Spleen (tissue), 11 donors: ENCODE measurements at regions not wholly inside any gene's neighbourhood (a gene's known extent, or its start where the extent isn't known, plus 50 kb on each side); places are given as distances from the start of the nearest gene placed in this dataset.

Experiments used
- DNase-seq: peaks from one replicate; pipeline ENCODE4 v3.0.0-alpha.2; 2020
- H3K27ac ChIP-seq, 8 donors: fragments of 200-600 bp; sonication (generic) in 7 of 8; 1 replicate in 4 of 8; 2 replicates in 4 of 8; pipeline versions ENCODE4 v1.5.0 to v1.8.0; 2016 to 2021; ENCODE audit warnings: inconsistent platforms in 4 of 8, mild to moderate bottlenecking in 4 of 8, moderate library complexity in 1 of 8
- H3K27me3 ChIP-seq, 7 donors: fragments of 200-600 bp; sonication (generic) in 6 of 7; replicated peaks in 1 of 7; 1 replicate in 4 of 7; 2 replicates in 3 of 7; pipeline versions ENCODE4 v1.5.0 to v1.8.0; 2016 to 2021; ENCODE audit warnings: inconsistent platforms in 3 of 7, mild to moderate bottlenecking in 1 of 7
- H3K36me3 ChIP-seq, 6 donors: fragments of 200-600 bp; sonication (generic) in 5 of 6; 1 replicate in 4 of 6; 2 replicates in 2 of 6; pipeline versions ENCODE4 v1.5.0 to v1.8.0; 2016 to 2021; ENCODE audit warnings: inconsistent platforms in 2 of 6
- H3K4me1 ChIP-seq, 6 donors: fragments of 200-600 bp; sonication (generic) in 5 of 6; 1 replicate in 3 of 6; 2 replicates in 3 of 6; pipeline versions ENCODE4 v1.5.0 to v1.8.0; 2016 to 2021; ENCODE audit warnings: inconsistent platforms in 3 of 6
- H3K4me3 ChIP-seq, 8 donors: fragments of 200-600 bp; sonication (generic) in 7 of 8; 1 replicate in 4 of 8; 2 replicates in 4 of 8; pipeline versions ENCODE4 v1.5.0 to v1.8.0; 2016 to 2021; ENCODE audit warnings: inconsistent platforms in 4 of 8, mild to moderate bottlenecking in 4 of 8, moderate library complexity in 2 of 8
- H3K9me3 ChIP-seq, 8 donors: fragments of 200-600 bp; sonication (generic) in 7 of 8; 1 replicate in 4 of 8; 2 replicates in 4 of 8; pipeline versions ENCODE4 v1.5.0 to v1.8.0; 2016 to 2021; ENCODE audit warnings: inconsistent platforms in 4 of 8
- CTCF ChIP-seq, 11 experiments: fragments of 200-600 bp in 7 of 11; fragments of 450-650 bp in 4 of 11; sonication (generic) in 4 of 11; IDR thresholded peaks in 8 of 11; conservative IDR thresholded peaks in 3 of 11; 1 replicate in 7 of 11; 2 replicates in 4 of 11; pipeline versions ENCODE4 v1.4.0 to v1.8.0; 2016 to 2021; ENCODE audit warnings: antibody characterized with exemption in 11 of 11, inconsistent platforms in 4 of 11, mild to moderate bottlenecking in 1 of 11
- POLR2A ChIP-seq, 3 donors: fragments of 450-650 bp; IDR thresholded peaks; one replicate each; pipeline ENCODE4 v1.5.1; 2017; ENCODE audit warnings: antibody characterized with exemption in 3 of 3, mild to moderate bottlenecking in 1 of 3
- POLR2AphosphoS5 ChIP-seq, 3 donors: sonication (generic); formaldehyde crosslinking; IDR thresholded peaks; one replicate each; pipeline ENCODE4 v1.5.1; 2017; ENCODE audit warnings: antibody characterized with exemption in 3 of 3
- WGBS, 5 donors: extraction: QIAGEN DNeasy Blood & Tissue Kit in 3 of 5; methylation state at CpG; one replicate each; pipeline versions ENCODE4 v1.1.5 to v1.1.7; 2013 to 2018; 5-methylcytosine and 5-hydroxymethylcytosine counted together
- intact Hi-C: fragments of 100-400 bp; cut with DNase I; formaldehyde crosslinking; loops from one replicate; pipeline ENCODE4 v1.15.0; 2023; ENCODE audit warnings: low total_unique reads
- donor health status: healthy with polysubstance abuse.
- donor health status: DM: no; HTN: no; CAD: no; lungs with moderate emphysema.
- donor health status: DM: no; HTN: no; CAD: no.
- donor health status: Bipolar disorder and iron deficiency.
- donor health status: healthy.
- donor health status: DM: no; HTN: no; CAD: no.
- donor health status: DM: yes; HTN: yes; CAD: no.

- no peaks in the 10 kb centered on the region for H3K27me3 ChIP-seq
- DNase-seq = no peak
- H3K9me3 ChIP-seq = peaks cover 0 to 9% (median 0%) of the 10 kb centered on the region in 8 donors
- TF ChIP-seq POLR2AphosphoS5 (IDR thresholded peaks at IDR 0.05) = no peak
- no peak for TF ChIP-seq POLR2A (IDR thresholded peaks at IDR 0.05)
- TF ChIP-seq CTCF (IDR thresholded peaks at IDR 0.05 in 8 of 11, conservative IDR thresholded peaks at IDR 0.05 in 3 of 11) = no peak
- no peaks in the 10 kb centered on the region for H3K36me3 ChIP-seq
- intact Hi-C loops = no loop called here
- no peak overlapping the region for H3K27ac ChIP-seq
- H3K4me3 ChIP-seq = no peak overlapping the region
- H3K4me1 ChIP-seq = no peaks in the 10 kb centered on the region
- WGBS, 5 donors = 79 to 91% (median 83%) methylated on average over 4 of the region's 4 CpGs
Measured at GRCh38 chr12:82223426-82223825, 134.8 kb downstream of the CCDC59 start.

GRCh38 chr12:82216475-82216874 lies 141.7 kb downstream of the CCDC59 start:
- Histone ChIP-seq H3K4me3 (no peak overlapping the region), H3K27ac (no peak overlapping the region), H3K9me3 (peaks cover 0 to 42% (median 27%) of the 10 kb centered on the region in 8 donors), H3K4me1 (no peaks in the 10 kb centered on the region), H3K36me3 (no peaks in the 10 kb centered on the region), H3K27me3 (no peaks in the 10 kb centered on the region)
- no peak for DNase-seq
- TF ChIP-seq CTCF (IDR thresholded peaks at IDR 0.05 in 8 of 11, conservative IDR thresholded peaks at IDR 0.05 in 3 of 11) (no peak), POLR2AphosphoS5 (IDR thresholded peaks at IDR 0.05) (no peak), POLR2A (IDR thresholded peaks at IDR 0.05) (no peak)
- 69 to 88% (median 86%) methylated on average over 4 to 6 of the region's 6 CpGs for WGBS, 5 donors
- intact Hi-C loops = no loop called here

GRCh38 chr12:82213761-82214160 lies 144.4 kb downstream of the CCDC59 start:
- 33 to 61% (median 50%) methylated on average over 2 of the region's 2 CpGs for WGBS, 5 donors
- TF ChIP-seq POLR2AphosphoS5 (IDR thresholded peaks at IDR 0.05) (no peak), POLR2A (IDR thresholded peaks at IDR 0.05) (no peak), CTCF (IDR thresholded peaks at IDR 0.05 in 8 of 11, conservative IDR thresholded peaks at IDR 0.05 in 3 of 11) (no peak)
- Histone ChIP-seq H3K4me1 (no peaks in the 10 kb centered on the region), H3K9me3 (peaks cover 0 to 68% (median 53%) of the 10 kb centered on the region in 8 donors), H3K36me3 (no peaks in the 10 kb centered on the region), H3K27me3 (no peaks in the 10 kb centered on the region), H3K4me3 (no peak overlapping the region), H3K27ac (no peak overlapping the region)
- intact Hi-C loops = no loop called here
- DNase-seq = no peak

- no peak for TF ChIP-seq CTCF (IDR thresholded peaks at IDR 0.05 in 8 of 11, conservative IDR thresholded peaks at IDR 0.05 in 3 of 11)
- no peak for TF ChIP-seq POLR2AphosphoS5 (IDR thresholded peaks at IDR 0.05)
- no peak for TF ChIP-seq POLR2A (IDR thresholded peaks at IDR 0.05)
- Histone ChIP-seq H3K4me3 (no peak overlapping the region), H3K9me3 (peaks cover 0 to 85% (median 64%) of the 10 kb centered on the region in 8 donors), H3K27me3 (no peaks in the 10 kb centered on the region), H3K36me3 (no peaks in the 10 kb centered on the region), H3K27ac (no peak overlapping the region), H3K4me1 (no peaks in the 10 kb centered on the region)
- intact Hi-C loops = no loop called here
- WGBS, 5 donors = 85 to 100% (median 92%) methylated on average over 1 of the region's 1 CpG
- no peak for DNase-seq
Measured at GRCh38 chr12:82210882-82211281, 147.3 kb downstream of the CCDC59 start.
